HG03442 (cell line): ENCODE measurements at regions not wholly inside any gene's neighbourhood (a gene's known extent, or its start where the extent isn't known, plus 50 kb on each side); places are given as distances from the start of the nearest gene placed in this dataset.
"Not testable (repeated sequence)": the region's sequence is repeated elsewhere in the genome, so short reads cannot be mapped to it uniquely, and the experiment has no call there.

ENCODE experiments used
- ATAC-seq: cut with Tn5 transposase; IDR thresholded peaks from one replicate; pipeline ENCODE4 v1.9.1; 2021; ENCODE audit warnings: mild to moderate bottlenecking, moderate library complexity; ENCODE audit not compliant: unreplicated experiment

DNA sequence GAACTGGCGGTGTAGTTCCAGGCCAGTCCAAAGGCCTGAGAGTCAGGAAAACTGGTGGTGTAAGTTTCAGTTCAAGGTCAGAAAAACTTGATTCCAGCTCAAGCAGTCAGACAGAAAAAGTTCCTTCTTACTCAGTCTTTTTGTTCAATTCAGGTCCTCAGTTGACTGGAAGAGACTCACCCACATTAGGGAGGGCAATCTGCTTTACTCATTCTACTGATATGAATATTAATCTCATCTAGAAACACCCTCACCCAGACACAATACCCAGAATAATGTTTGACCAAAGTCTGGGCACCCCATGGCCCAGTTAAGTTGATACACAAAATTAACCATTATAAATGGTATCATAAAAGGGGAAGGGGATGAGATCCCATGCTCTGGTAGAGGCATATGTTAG is 50.1 kb upstream of the LTA4H start:
- ATAC-seq = no peak

DNA sequence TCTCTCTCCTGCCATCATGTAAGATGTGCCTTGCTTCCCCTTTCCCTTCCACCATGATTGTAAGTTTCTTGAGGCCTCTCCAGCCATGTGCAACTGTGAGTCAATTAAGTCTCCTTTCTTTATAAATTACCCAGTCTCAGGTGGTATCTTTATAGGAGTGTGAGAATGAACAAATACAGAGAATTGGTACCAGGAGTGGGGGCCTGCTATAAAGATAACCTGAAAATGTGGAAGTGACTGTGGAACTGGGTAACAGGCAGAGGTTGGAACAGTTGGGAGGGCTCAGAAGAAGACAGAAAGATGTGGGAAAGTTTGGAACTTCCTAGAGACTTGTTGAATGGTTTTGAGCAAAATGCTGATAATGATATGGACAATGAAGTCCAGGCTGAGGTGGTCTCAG is 50.8 kb upstream of the LTA4H start:
- not testable (repeated sequence) for ATAC-seq

DNA sequence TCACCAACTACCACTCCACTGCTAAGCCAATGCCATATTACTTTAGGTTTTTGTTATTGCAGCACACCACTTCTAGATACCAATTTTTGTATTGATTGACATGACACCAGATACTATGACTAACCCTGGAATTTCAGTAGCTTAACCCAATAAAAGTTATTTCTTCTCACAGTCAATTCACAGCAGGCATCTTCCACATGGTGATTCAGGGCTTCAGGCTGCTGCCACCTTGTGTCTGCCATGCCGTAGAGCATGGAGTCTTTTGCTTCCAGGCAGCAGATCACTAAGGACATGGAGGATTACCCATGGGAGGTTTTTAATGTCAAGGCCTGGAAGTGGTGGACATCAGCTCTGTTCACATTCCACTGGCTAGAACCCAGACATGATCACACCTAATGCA is 56.4 kb upstream of the LTA4H start:
- ATAC-seq = no peak

DNA sequence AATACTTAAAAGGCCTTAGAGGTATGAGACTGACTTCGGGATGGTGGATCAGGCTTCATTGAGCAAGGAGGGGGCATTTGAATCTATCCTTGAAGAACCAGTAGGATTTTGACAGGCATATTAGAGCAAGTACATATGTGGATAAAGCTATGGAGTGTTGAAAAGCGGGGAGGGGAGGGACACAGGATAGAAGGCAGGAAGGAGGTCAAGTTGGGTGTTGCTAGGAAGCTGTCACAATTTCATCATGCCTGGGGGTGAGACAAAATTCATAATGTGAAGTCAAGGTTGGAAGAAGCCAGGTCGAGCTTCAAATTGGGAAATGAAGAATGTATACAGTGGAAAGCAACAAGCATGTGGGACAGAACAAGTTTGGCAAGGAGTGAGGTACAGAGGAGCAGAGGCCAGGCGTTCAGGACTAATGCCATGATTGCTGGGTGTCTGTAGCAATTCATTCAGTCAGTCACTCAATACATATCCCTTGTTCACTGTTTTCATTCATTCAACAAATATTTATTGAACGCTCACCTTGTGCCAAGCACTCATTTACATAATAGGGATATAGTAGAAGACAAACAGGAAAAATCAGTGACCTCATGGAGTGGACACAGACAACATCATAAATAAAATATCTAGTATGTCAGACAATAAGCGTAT is 58.3 kb upstream of the LTA4H start:
- no peak for ATAC-seq

DNA sequence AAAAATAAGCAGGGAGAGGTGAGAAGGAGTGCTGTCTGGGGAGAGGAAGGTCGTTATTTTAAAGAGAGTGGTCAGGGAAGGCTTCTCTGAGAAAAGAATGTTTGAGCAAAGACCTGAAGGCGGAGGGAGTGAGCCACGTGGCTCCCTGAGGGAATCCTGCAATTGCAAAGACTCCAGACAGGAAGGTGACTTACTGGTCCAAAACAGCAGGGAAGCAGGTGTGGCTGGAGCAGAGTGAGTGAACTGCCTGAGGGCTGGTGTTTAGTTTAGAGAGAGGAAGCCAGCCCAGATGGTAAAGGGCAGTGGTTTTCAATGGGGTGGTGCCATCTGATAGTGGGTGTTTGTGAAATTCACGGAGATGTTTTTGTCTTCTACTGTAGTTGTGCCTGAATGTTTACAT is 58.8 kb upstream of the LTA4H start:
- no peak for ATAC-seq

DNA sequence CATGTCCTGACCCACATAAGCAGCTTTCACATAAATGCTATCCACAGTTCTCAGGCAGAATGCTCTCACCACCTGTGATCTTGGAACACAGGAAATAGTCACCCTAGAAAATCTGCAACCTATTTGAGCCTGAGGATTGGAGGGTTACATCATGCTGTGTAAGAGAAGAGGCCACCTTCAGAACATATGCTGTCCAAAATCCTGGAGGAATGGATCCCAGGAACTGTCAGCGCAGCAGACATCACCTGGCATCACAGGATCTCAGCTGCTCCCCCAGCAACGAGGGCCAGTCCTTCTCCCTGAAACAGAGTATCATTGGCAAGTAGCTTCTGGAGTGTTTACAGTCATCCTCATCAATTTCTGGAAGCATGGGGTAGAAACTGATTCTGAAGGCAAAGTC is 63.2 kb upstream of the LTA4H start:
- no peak for ATAC-seq

DNA sequence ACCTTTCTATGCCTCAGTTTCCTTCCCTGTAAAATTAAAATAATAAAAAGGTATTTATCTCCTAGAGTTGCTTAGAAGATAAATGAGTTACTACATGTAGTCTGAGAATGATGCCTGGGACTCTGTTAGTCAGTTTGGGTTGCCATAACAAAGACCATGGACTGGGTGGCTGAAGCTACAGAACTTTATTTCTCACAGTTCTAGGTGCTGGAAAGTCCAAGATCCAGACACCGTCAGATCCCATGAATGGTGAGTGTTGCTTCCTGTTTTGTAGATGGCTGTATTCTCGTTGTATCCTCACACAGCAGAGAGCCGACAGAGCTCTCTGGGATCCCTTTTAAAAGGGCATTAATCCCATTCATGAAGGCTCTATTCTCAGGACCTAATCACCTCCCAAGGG is 64.0 kb upstream of the LTA4H start:
- ATAC-seq = no peak

DNA sequence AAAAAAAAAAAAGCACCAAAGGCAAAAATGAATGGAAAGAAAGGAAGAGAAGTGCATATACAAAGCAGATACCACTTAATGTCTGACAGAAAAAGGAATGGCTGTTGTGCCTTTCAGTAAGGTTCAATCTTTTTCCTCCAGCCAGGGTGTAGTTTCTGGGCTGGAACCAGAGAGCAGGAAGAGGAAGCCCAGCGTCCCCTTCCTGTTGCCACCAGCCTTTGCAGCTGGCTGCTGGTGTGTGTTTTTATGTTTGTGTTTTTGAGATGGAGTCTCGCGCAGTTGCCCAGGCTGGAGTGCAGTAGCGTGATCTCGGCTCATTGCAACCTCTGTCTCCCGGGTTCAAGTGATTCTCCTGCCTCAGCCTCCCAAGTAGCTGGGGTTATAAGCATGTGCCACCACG is 64.6 kb upstream of the LTA4H start:
- no peak for ATAC-seq

DNA sequence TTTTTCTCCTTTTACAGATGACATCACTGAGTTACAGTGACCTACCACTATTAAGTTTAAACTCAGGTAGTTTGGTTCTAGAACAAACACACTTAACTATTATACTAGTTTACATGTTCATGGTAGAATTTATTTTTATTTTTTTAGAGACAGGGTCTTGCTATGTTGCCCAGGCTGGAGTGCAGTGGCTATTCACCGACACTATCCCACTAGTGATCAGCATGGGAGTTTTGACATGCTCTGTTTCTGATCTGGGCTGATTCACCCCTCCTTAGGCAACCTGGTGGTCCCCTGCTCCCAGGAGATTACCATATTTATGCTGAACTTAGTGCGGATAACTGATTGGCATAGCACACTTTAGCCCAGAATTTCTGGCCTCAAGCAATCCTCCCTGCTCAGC is 66.4 kb upstream of the LTA4H start:
- no peak for ATAC-seq

DNA sequence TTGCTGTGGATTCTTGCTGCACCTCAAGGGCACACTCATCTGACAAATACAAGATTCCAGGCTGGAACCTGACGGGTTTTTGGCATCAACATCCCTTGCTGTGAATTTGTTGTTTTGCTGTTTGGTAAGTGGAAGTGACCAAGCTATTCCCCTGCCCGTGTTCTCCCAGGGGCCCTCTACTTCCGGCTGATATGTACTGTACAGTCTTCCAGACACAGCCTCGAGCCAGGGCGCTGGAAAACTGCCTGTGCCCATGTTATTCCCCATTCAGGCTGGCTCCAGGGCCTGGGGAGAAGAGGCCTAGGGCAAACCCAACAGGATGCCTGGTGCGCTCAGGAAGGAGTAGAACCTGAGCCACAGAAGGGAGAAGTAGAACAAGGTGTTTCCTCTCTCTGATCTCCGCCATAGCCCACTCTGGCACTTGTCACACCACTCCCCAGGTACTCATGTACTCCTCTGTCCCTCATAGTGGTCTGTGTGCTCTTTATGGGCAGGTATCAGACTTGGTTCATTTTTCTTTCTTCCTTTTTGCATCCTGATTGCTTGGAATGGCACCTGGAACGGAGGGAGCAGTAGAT is 67.8 kb upstream of the LTA4H start:
- no peak for ATAC-seq

DNA sequence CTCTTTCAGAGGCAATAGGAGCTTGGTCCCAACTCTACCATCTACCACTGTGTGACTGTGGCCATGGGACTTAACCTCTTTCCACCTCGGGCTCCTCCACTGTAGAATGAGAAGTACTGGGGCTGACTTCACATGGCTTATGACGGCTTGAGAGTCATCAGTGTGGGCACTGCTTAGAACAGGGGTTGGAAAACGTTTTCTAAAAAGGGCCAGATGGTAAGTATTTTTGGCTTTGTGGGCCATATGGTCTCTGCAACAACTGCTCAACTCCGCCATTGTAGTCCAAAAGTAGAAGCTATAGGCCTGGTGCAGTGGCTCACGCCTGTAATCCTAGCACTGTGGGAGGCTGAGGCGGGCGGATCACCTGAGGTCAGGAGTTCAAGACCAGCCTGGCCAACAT is 69.2 kb upstream of the LTA4H start:
- ATAC-seq = no peak

DNA sequence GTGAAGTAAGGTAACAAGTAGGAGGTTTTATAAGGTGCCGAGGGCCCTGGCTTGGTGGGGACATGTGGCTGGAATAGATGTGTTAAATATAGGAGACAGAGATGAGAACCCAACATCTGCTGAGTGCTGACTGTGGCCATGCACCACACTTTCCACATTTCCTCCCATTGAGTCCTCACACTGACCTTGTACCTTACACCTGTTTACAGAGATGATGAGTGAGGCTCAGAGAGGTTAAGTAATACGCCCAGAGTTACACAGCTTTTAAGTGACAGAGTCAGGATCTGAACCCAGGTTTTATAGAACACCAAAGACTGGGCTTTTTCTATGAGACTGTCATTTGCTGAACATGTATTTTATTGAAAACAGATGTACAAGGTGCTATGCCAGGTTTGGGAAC is 70.8 kb upstream of the LTA4H start:
- ATAC-seq = no peak

DNA sequence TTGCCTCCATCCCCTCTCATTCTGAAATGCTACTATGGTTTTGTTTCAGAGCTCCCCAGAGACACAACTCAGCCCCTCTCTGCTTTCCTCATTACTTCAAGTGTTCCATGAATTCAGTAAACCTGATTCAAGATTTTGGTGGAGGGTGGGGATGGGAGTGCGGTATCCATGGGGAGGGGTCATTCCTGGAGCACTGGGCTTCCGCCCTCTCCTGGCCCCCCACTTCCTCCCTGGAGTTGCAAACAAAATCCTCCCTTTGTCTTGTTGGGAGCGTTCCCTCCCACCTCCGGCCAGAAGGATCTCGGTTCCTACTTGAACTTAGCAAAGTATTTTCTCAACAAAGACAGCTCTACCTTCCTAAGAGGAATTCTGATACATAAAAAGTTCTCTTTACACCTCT is 71.8 kb upstream of the LTA4H start:
- no peak for ATAC-seq

DNA sequence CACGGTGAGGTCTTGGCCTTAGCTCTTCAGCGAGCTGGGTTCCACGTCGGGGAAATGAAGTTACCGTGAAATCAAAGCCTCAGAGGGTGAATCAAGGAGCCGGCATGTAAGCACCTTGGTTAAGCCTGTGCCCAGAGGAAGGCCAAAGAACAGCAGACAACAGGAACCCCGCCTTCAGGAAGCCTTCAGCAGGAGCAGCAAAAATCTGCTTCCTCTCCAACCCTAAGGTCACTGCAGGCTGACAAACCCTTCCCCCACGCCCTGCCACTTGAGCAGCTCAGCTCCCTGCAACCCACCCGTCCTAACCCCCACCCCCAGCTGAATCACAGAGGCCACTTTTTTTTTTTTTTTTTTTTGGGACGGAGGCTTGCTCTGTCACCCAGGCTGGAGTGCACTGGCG is 72.9 kb upstream of the LTA4H start:
- ATAC-seq = no peak

DNA sequence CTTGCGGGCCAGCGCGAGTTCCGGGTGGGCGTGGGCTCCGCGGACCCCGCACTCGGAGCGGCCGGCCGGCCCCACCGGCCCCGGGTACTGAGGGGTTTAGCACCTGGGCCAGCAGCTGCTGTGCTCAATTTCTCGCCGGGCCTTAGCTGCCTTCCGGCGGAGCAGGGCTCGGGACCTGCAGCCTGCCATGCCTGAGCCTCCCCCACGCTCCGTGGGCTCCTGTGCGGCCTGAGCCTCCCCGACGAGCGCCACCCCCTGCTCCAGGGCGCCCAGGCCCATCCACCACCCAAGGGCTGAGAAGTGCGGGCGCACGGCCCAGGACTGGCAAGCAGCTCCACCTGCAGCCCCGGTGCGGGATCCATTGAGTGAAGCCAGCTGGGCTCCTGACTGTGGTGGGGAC is 73.6 kb upstream of the LTA4H start:
- ATAC-seq = not testable (repeated sequence)

DNA sequence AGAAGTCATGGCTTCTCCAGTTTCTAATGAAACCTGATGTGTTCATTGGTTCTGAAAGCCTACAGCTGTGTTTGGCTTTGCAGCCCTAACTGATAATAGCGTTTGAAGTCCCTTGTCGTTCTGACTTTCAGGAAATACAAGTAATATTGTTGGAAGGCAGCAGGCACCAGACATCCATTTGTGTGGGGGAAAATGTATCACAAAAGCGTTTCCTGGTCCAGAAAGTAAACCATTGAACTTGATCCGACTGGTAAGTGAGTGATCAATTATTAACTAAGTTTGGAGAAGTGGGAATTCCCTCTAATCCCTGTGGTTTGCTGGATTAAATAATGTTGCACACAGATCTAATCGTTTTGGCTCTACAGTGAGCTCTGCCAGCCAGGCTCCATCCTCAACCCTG is 77.3 kb upstream of the LTA4H start:
- ATAC-seq = no peak

DNA sequence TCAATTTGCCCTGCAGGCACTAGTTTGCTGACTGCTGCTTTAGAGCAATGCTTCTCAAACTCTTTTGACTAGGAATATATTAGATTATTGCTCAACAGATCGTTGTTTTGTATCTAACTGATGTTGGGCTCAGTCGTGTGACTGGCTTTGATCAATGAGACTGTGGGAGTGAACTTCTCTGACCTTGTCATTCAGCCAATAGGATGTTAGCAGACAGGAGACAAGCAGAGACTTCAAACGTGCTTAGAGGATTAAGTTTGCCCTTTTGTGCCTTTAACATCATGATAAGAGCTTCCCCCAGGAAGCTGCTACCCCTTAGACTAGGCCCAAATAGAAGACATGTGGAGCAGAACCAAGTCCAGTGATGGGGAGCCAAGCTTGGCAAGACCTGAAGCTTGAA is 76.7 kb upstream of the ELK3 start:
- no peak for ATAC-seq

DNA sequence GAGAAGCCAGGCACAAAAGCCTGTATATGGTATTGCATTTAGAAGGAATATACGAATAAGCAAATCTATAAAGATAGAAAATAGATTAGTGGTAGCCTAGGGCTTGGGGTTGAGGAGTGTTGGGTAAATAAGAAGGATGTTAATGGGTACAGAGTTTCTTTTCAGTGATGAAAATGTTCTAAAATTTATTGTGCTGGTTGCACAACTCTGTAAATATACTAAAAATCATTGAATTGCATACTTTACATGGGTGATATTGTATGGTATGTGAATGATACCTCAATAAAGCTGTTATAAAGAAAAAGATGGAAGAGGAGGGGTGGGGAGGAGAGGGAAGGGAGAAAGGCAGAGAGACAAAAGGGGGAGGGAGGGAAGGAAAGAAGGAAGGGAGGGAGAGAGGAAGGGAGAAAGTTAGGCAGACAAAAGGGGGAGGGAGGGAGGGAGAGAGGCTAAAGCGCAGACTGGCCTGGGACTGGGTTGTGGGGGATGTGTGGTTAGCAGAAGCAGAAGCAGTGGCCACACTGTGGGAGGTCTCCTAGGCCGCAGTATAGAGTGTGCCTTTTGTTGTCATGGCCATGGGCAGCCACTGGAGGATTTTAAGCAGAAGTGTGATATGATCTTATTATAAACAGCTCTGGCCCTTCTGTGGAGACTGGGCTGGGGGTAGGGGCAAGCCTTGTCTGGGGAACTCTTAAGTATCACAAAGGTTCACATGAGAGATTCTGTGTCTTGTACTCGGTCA is 73.6 kb upstream of the ELK3 start:
- peak; percentile 82 for ATAC-seq

DNA sequence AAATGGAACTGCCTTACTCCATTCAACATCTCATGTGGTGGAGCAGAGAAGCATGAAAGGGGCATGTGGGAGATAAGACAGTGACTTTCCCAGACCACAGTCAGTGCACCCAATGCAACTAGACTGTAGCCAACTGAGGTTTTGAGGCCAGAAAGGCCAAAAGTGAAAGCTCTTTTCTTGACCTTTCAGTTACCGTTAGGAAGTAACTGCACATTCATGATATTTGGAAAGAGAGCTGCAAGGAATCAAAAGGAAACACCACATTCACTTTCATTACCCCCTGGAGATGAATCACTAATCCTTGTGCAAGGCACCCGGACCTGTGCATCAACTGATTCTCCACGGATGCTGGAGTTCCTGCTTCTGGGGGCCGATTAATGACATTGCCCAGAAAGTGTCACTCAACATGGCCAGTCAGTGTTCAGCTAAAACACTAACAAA is 72.9 kb upstream of the ELK3 start:
- ATAC-seq = peak; percentile 72

DNA sequence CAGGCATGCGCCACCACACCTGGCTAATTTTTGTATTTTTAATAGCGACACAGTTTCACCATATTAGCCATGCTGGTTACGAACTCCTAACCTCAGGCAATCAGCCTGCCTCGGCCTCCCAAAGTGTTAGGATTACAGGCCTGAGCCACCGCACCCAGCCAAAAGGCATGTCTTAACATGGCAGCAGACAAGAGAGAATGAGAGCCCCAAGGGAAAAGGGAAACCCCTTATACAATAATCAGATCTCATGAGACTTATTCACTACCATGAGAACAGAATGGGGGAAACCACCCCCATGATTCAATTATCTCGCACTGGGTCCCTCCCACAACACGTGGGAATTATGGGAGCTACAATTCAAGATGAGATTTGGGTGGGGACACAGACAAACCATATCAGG is 65.9 kb upstream of the ELK3 start:
- ATAC-seq = not testable (repeated sequence)

DNA sequence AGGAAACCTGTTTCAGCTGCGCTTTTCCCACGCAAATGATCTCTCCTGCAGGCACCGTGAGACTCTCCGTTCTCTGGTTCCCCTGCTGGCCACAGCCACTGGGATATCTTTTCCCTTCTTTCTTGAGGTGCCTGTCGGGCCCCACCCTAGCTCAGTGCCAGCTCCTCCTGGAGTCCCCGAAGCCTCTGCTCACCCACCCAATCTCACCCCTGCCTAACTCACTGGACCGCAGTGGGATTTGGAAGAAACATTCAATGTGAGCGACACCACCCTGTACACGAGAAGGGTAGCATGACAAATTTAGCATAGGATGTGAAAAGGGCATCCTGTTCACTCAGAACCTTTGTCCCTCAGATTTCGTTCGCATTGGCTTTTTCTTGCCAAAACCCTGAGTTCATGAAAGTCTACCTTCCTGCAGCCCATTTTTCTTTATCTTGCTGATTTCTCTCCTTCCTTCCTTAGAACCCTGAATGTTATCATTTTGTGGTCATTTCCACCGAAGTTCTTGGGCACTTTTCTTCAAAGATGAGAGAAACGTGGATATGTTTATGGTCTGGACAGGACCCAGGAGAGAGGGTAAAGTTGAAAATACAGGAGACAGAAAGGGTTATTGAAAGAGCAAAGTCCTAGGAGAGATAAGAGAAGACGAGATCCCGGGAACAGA is 63.6 kb upstream of the ELK3 start:
- no peak for ATAC-seq

DNA sequence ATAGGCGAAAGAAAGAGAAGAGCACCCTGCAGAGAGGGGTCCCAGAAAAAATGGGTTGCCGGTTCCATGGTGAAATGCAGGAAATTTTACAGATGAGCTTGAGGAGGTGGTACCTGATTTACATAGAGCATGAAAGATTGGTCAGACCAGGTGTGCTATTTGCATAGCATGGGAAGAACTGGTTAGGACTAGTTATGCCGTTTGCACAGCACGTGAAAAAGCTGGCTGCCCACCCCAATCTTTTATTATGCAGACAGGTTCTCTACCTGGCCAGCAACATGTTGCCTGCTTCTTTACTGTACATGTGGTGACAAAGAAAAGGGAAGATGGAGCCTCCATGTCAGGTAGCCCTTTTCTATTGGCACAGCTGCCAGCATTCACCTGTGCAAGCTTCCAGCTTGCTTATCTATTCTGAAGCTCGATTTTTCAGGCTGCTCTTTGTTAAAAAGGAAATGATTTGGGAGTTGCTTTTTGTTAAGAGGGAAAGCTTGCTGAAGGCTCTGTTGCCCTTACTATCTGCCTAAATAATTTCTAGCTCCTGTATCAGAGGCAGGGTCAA is 62.9 kb upstream of the ELK3 start:
- no peak for ATAC-seq
